Umbilical cord (tissue), 1 donor: ENCODE measurements at regions not wholly inside any gene's neighbourhood (a gene's known extent, or its start where the extent isn't known, plus 50 kb on each side); places are given as distances from the start of the nearest gene placed in this dataset.

Experiments used
- DNase-seq: peaks from one replicate; pipeline ENCODE4 v3.0.0-alpha.2; 2015; ENCODE audit warnings: low spot score

- no peak for DNase-seq
These were observed 52.1 kb upstream of the DIPK1A start for GRCh38 chr1:93013145-93014065.

GRCh38 chr1:93014168-93014567 lies 52.9 kb upstream of the DIPK1A start:
- DNase-seq: no peak

DNA sequence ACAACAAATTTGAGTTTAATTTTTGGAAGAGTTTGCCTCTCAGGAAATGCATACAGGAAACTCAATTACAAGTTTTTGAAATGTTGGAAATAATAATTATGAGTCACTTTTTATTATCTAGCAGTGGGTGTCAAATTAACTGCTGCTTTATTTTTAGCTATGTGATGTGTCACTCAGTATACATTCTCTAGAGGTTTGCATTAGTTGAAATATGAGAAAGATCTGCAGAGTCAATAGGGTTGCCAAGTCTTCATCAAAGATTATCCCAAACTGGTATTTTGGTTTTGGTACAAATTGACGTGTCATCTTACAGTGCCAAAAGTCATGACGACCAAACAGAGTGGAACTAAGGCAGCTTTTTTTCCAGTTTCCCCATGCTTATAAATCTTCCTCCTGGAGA lies 54.3 kb upstream of the DIPK1A start:
- no peak for DNase-seq

DNA sequence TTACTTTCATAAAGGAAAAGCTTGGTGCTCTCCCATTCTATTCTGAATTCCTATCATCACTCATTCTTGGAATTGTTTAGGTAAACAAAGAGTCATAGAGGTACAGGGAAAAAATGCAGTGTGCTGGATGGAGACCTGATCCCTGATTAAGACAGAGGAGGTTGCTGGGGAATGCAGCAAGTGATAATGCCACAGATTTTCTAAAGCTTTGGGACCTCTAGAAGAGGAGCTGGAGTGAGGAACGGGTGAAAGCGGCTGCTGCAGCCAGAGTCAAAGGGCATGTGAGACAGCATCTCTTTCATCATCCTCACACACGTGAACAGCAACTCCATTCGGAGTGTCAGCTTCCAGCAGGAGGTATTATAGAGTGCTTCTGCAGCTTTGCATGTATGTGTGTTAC lies 54.9 kb upstream of the DIPK1A start:
- no peak for DNase-seq

DNA sequence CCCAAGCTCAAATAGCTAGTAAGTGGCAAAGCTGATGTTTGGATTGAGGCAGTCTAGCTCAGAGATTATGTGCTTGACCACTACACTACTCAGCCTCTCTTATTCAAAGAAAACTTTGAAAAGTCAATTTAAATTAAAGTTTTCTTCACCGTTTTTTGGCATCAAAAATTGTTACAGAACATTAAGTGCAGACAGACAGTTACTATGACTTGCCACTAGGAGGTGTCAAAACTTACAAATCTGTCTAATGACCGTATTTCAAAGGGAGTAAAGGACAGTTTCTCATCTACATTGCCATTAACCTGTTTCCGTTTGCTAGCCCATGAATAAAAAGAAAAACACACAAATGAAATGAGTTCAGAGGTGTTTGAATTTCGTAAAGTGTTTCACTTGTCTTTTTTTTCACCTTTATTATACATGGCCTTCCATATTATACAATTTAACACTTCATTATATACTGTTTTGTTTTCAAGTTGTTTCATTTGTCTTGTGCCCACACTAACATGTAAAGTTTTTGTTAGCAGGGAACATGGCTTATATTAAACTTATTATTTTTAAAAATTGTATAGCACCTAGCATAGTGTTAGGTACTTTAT lies 57.4 kb upstream of the MTF2 start:
- peak; percentile 17 for DNase-seq

- DNase-seq: no peak
These were observed 56.5 kb upstream of the MTF2 start for GRCh38 chr1:93022580-93022979.

DNA sequence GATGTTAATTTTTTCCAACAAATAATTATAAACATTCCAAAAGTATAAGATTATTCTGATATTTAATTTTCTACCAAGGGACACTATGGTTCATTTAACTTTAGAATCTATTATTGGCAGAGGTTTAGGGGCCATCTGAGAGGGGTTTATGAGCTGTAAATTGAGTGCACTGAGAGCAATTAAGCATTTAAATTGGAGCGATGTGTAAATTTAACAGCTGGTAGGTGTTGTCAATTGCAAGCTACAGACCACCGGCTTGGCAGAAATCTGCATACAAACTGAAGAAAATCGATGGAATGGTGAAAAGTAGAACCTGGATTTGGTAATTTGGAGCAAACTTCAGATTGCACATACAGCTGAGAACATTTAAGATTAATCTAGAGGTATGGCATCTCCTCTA lies 55.8 kb upstream of the MTF2 start:
- DNase-seq: no peak

- no peak for DNase-seq
These were observed 53.5 kb upstream of the MTF2 start for GRCh38 chr1:93025572-93025971.

- DNase-seq: no peak
These were observed 50.5 kb upstream of the MTF2 start for GRCh38 chr1:93028542-93028941.
